ENCODE measurements at regions not wholly inside any gene's neighbourhood (a gene's known extent, or its start where the extent isn't known, plus 50 kb on each side); places are given as distances from the start of the nearest gene placed in this dataset.
"Not testable (repeated sequence)": the region's sequence is repeated elsewhere in the genome, so short reads cannot be mapped to it uniquely, and the experiment has no call there.

GRCh38 chr10:71015674-71016073, 127.3 kb upstream of the PCBD1 start:
- DNase-seq (ENCODE audit: low read depth) = no peak
- no peak for TF ChIP-seq CTCF (IDR thresholded peaks at IDR 0.05; ENCODE audit: insufficient read depth, low read depth, low read length)
- no peak overlapping the region for H3K4me3 ChIP-seq (ENCODE audit: low read depth, low read length)

GRCh38 chr10:71020061-71020460, 131.7 kb upstream of the PCBD1 start:
- DNase-seq (ENCODE audit: low read depth); H3K4me3 ChIP-seq (ENCODE audit: low read depth, low read length): not testable (repeated sequence)

GRCh38 chr10:71021402-71021801, 133.0 kb upstream of the PCBD1 start:
- no peak for DNase-seq (ENCODE audit: low read depth)
- no peak for TF ChIP-seq CTCF (IDR thresholded peaks at IDR 0.05; ENCODE audit: insufficient read depth, low read depth, low read length)
- H3K4me3 ChIP-seq (ENCODE audit: low read depth, low read length) = no peak overlapping the region

GRCh38 chr10:71023704-71024283, 135.4 kb upstream of the PCBD1 start:
- no peak for DNase-seq (ENCODE audit: low read depth)
- no peak overlapping the region for H3K4me3 ChIP-seq (ENCODE audit: low read depth, low read length)
- TF ChIP-seq CTCF (IDR thresholded peaks at IDR 0.05; ENCODE audit: insufficient read depth, low read depth, low read length) = no peak

- no peak overlapping the region for H3K4me3 ChIP-seq (ENCODE audit: low read depth, low read length)
- no peak for TF ChIP-seq CTCF (IDR thresholded peaks at IDR 0.05; ENCODE audit: insufficient read depth, low read depth, low read length)
- DNase-seq (ENCODE audit: low read depth) = no peak
Observed at GRCh38 chr10:71024490-71024889, 136.1 kb upstream of the PCBD1 start.

- TF ChIP-seq CTCF (IDR thresholded peaks at IDR 0.05; ENCODE audit: insufficient read depth, low read depth, low read length) = no peak
- no peak overlapping the region for H3K4me3 ChIP-seq (ENCODE audit: low read depth, low read length)
- DNase-seq (ENCODE audit: low read depth) = no peak
Observed at GRCh38 chr10:71025535-71025934, 137.2 kb upstream of the PCBD1 start.

- no peak overlapping the region for H3K4me3 ChIP-seq (ENCODE audit: low read depth, low read length)
- TF ChIP-seq CTCF (IDR thresholded peaks at IDR 0.05; ENCODE audit: insufficient read depth, low read depth, low read length) = no peak
- DNase-seq (ENCODE audit: low read depth) = no peak
Observed at GRCh38 chr10:71028066-71028465, 139.7 kb upstream of the PCBD1 start.

All from fibroblast of villous mesenchyme (primary cell).